22Rv1 (cell line): ENCODE measurements at regions not wholly inside any gene's neighbourhood (a gene's known extent, or its start where the extent isn't known, plus 50 kb on each side); places are given as distances from the start of the nearest gene placed in this dataset.

ENCODE experiments used
- H3K27ac ChIP-seq: fragments of 450-650 bp; 2 replicates; pipeline ENCODE4 v1.5.1; 2017
- ZFX ChIP-seq: fragments of 450-650 bp; IDR thresholded peaks from 2 replicates; pipeline ENCODE4 v1.6.1; 2017; ENCODE audit warnings: antibody characterized with exemption, borderline replicate concordance
- TF ChIP-seq, protein P1 (sequence below): fragments of 450-650 bp; IDR thresholded peaks from 2 replicates; pipeline ENCODE4 v1.5.1; 2017; ENCODE audit warnings: mild to moderate bottlenecking

- H3K27ac ChIP-seq = no peak overlapping the region
Observed at GRCh38 chr2:144268036-144268678, 251.8 kb downstream of the ZEB2 start.

DNA sequence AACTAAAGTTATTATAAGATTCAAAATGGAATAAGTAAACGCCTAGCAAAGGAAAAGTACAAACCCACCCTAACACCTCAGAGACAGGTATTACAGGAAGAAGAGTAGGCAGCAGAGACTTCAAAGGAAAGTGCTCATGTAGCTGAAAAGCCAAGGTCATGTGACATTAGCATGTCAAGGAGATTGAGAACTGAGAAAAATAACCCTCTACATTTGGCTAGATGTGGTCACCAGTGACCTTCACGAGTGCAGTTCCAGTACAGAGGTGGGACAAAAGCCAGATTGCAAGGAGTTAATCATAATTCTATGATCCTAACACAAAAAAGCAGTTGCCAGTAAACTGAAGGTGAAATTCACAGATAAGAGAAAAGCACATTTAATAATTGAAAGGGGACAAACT lies 252.7 kb downstream of the ZEB2 start:
- TF ChIP-seq, protein P1, sequence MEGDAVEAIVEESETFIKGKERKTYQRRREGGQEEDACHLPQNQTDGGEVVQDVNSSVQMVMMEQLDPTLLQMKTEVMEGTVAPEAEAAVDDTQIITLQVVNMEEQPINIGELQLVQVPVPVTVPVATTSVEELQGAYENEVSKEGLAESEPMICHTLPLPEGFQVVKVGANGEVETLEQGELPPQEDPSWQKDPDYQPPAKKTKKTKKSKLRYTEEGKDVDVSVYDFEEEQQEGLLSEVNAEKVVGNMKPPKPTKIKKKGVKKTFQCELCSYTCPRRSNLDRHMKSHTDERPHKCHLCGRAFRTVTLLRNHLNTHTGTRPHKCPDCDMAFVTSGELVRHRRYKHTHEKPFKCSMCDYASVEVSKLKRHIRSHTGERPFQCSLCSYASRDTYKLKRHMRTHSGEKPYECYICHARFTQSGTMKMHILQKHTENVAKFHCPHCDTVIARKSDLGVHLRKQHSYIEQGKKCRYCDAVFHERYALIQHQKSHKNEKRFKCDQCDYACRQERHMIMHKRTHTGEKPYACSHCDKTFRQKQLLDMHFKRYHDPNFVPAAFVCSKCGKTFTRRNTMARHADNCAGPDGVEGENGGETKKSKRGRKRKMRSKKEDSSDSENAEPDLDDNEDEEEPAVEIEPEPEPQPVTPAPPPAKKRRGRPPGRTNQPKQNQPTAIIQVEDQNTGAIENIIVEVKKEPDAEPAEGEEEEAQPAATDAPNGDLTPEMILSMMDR = no peak
- no peak for TF ChIP-seq ZFX
- H3K27ac ChIP-seq = no peak overlapping the region

More at GRCh38 chr2:144268036-144268678, 251.8 kb downstream of the ZEB2 start:
- TF ChIP-seq ZFX = no peak
- TF ChIP-seq, protein P1 = no peak

GRCh38 chr2:144265654-144266053 lies 254.3 kb downstream of the ZEB2 start:
- TF ChIP-seq ZFX = no peak
- TF ChIP-seq, protein P1 = no peak
- no peak overlapping the region for H3K27ac ChIP-seq

GRCh38 chr2:144261966-144262365 lies 258.0 kb downstream of the ZEB2 start:
- H3K27ac ChIP-seq = no peak overlapping the region
- no peak for TF ChIP-seq ZFX
- TF ChIP-seq, protein P1 = no peak

DNA sequence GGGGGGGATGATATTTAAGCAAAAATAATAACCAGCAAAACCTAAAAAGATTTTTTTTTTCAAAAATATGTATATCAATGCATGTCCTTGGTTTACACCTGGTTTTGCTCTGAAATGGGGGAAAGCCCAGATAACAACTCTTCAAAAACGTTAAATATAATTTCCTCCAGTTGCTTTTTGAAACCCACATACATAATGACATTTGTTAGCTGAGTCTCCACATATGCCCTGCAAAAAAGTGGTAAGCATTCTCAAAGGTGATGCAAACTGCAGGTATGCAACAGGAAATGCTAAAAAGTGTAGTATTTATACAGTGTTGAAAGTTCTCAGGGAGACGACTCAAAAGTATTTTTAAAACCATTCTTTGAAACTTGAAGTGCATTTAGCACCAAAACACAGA lies 258.6 kb downstream of the ZEB2 start:
- TF ChIP-seq, protein P1 = no peak
- TF ChIP-seq ZFX = no peak
- no peak overlapping the region for H3K27ac ChIP-seq

- TF ChIP-seq, protein P1 = no peak
- no peak for TF ChIP-seq ZFX
- no peak overlapping the region for H3K27ac ChIP-seq
Observed at GRCh38 chr2:144259332-144259731, 260.6 kb downstream of the ZEB2 start.

- TF ChIP-seq, protein P1 = no peak
- no peak overlapping the region for H3K27ac ChIP-seq
Observed at GRCh38 chr2:144258154-144258553, 261.8 kb downstream of the ZEB2 start.
